ENCODE measurements at regions not wholly inside any gene's neighbourhood (a gene's known extent, or its start where the extent isn't known, plus 50 kb on each side); places are given as distances from the start of the nearest gene placed in this dataset.
"Not testable (repeated sequence)": the region's sequence is repeated elsewhere in the genome, so short reads cannot be mapped to it uniquely, and the experiment has no call there.

DNA sequence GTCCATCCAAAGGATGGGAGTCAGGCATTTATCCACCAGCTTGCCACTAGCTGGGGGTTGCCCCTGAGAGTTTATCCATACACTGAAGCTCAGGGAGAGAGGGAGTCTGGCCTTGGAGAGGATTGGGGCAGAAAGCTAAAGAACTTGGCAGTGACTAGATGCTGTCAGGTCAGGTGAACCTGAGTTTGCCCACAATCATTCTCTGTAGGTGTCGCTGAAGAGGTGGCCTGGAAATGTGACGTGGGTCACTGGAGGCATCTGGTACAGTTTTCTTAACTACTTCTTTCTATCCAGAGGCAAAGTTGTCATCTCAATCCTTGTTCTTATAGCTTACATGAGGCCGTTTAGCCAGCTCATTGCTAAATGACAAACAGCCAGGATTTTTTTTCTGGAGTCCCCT lies 298.0 kb upstream of the CTNNB1 start:
- no peak for DNase-seq (ENCODE audit: low spot score)

DNA sequence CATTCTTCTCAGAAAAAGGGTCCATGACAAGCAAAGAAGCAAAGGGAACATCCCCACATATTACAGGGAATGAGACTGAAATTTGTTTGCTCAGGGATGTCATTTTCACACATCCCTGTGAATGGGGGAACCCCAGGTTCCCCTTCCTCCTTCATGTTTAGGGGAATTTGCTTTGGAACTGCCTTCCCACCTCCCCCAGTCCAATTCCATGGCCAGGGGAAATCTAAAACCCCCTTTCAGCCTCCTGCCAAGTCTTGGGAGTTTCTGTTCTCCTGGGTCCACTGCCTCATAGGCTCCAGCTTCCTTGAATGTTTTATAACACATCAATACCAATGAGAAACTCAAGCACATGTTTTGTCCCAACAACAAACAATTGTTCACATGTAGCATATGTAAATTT lies 297.5 kb upstream of the CTNNB1 start:
- no peak for DNase-seq (ENCODE audit: low spot score)

DNA sequence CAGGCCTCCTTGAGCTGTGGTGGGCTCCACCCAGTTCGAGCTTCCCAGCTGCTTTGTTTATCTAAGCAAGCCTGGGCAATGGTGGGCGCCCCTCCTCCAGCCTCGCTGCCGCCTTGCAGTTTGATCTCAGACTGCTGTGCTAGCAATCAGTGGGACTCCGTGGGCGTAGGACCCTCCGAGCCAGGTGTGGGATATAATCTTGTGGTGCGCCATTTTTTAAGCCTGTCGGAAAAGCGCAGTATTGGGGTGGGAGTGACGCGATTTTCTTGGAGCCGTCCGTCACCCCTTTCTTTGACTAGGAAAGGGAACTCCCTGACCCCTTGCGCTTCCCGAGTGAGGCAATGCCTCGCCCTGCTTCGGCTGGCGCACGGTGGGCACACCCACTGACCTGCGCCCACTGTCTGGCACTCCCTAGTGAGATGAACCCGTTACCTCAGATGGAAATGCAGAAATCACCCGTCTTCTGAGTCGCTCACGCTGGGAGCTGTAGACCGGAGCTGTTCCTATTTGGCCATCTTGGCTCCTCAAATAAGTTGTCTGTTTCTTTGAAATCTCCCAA lies 291.3 kb upstream of the CTNNB1 start:
- DNase-seq (ENCODE audit: low spot score), result peak; percentile 28

DNA sequence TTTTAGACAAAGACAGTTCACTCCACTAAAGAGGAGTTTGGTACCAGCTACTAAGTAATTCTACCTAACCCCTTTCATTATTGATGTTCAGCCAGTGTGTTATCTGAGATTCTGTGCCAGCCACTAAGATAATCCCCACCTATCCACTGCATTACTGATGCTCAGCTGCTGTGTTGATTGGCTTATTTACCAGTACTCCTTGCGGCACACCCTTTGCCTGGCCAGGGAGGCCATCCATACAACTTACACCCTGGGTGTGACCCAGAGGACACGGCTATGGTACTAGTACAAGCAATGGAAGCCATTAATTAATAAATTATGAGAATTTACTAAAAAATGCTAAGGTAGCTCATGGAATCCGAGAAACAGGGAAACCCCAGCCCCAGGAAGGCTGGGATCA lies 290.7 kb upstream of the CTNNB1 start:
- no peak for DNase-seq (ENCODE audit: low spot score)

DNA sequence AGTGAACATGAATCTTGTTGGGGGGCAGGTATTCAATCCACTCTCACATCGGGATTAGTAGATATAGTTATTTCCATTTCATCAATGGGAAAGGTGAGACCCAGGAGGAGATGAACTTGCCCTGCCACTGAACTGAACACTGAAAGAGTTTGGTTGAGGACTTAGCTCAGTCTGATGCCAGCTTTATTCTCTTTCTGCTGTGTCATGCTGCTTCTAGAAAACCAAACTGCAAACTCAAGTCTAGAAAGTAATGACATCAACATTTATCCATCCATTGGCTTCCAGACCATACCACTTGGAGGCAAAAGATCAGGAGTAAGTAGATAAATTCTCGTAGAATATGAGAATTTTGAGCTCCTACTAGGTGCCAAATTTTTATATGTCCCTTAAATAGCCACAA lies 288.0 kb upstream of the CTNNB1 start:
- no peak for DNase-seq (ENCODE audit: low spot score)

DNA sequence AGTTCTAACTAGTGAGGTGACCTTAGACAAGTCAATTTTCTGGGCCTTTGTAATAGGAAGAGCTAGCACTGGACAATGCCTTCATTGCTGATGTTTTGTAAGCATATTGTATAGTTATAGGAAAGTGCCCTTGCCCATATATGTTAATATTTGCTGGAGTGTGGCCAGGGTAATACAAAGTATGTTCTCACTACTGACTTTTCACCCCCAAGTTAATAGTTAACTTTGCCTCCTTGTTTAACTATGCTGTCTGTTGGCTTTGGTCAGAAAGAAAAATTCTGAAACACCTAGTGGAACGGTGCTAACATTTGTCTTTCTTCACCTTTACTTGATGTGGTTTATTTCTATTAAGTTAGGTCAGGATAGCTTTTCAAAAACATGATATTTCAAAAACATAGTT lies 287.4 kb upstream of the CTNNB1 start:
- no peak for DNase-seq (ENCODE audit: low spot score)

DNA sequence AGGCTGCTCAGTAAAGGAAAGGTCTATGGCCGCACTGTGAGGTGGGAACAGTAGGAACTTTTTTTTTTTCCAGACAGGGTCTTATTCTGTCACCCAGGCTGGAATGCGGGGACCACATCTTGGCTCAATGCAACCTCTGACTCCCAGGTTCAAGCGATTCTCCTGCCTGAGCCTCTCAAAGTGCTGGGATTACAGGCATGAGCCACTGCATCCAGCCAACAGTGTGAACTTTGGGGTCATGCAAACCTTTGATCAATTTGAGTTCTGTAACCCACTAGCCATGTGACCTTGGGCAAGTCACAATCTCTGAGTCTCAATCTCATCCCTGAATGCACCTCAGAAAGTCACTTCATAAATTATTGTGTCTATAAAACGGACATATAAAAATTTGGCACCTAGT lies 286.8 kb upstream of the CTNNB1 start:
- DNase-seq (ENCODE audit: low spot score), result peak; percentile 18

DNA sequence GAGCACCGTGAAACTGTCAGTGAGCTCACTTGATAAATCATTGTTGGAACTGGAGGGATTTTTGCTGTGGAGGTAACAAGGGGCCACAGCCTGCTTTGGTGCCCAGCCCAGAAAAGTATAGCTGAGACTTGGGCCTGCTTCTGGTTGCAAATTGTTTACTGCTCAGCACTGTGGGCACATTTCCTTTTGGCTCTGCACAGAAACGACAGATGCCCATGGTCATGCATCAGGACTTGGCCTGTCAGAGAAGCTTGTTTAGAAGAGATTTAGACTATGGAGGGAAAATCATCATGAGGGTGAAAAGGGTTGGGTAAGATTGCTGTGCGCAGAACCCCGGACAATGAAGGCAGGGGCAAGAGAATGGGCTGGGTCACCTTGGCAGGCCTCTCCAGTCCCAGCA lies 286.1 kb upstream of the CTNNB1 start:
- DNase-seq (ENCODE audit: low spot score), result no peak

DNA sequence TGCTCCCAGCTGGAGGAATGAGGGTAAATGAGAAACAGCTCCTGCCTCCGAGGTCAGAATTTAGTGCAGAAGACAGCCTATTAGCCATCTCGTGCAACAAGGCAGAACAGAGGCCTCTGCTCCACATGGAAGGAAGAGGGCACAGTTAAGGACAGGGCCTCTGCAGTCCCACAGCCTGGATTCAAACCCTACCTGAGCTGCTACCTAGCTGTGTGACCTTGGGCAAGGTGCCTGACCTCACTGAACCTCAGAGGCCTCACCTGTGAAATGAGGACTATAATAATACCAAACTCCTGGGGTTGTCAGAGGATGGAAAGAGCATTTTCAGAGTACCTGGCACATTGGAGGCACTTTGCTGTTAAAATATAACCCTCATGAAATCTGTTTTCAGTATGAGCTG lies 285.7 kb upstream of the CTNNB1 start:
- DNase-seq (ENCODE audit: low spot score), result no peak

DNA sequence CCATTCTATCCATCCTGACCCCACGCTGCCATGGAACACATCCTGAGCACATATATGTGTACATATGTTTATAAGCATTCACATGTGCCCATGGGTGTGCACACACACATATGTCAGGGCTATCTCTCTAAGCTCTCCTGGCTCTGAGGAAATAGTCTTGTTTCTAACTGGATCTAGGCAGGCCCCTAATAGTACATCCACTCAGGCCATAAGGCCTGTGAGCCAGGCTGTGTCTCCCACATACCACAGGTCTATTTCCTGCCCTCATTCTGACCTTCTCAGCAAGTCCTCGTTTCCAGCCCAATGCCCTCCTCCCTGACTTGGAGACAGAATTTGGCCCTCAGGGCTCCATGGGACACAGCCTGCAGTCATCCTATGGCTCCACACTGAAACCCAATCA lies 284.8 kb upstream of the CTNNB1 start:
- DNase-seq (ENCODE audit: low spot score), result no peak

DNA sequence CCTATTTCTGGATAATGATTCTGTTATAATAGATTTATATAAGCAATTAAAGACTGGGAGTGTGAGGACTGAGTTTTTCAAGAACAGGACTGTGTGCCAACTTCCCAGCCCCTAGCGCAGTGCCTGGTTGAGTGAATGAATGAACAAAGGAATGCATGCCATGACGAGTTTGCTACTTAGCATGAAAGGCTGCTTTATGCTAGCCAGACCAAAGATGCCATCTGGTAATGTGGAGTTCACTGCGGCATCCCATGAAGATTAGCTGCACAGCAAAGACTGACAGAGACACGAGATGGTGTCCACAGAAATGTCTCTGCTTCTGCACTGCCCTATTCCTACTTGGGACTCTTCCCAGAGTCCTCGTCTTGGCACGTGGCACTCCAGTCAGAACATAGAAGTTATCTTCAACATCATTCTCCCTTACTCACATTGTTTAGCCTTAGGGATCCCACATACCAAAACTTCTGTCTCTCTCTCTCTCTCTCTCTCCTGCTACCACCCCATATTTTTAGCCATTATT lies 283.9 kb upstream of the CTNNB1 start:
- DNase-seq (ENCODE audit: low spot score), result no peak

DNA sequence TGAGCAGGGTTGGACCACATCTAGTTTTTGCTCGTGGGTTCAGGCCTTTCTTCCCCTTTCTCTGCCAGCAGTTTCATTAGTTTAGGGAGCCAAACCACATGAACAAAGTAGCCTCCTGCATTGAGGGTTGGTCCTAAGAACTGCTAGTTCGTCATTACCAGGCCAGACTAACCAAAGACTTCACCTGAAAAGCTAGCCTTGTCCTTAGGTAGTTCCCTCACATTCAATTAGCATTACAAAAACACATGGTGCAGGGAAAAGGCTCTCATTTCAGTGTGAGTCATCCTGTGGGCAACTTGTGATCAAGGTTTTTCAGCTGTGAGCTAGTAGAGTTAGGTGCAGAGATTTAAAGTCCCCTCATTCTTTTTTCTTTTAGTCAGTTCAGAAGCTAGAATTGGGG lies 279.3 kb upstream of the CTNNB1 start:
- DNase-seq (ENCODE audit: low spot score), result no peak

DNA sequence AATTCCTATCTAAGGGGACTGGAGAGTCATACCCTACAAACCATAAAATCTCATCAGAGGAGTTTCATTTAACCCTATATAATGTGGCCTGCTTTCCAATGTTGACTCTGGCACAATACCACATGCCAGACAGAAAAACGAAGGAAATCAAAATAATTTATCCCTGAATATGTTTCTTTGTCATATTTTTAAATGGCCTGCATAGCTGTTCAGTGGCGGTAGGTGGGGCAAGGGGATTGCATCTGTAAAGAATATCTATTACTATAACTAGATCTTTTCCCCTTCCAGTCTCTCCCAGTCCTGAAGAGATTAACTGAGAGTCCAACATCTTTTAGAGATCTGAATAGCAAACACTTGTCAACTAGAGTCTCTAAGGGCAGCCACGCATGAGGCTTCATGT lies 278.1 kb upstream of the CTNNB1 start:
- DNase-seq (ENCODE audit: low spot score), result no peak

DNA sequence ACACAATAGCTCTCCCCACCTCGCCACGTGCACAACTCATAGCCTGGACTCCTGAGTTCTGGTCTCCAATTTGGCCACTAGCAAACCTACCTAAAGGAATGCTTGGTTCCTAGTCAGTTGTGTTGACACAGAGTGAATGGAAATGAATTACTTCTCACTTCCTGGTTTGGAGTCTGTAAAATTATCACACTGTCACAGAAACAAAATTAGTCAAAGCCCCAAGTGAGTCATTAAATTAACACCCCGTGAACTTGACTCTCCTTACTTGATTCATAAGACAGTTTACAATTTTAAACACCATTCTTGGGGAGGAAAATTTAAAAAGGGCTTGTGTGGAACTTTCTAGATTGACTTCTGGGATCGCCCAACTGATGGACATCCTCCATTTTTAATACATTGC lies 276.2 kb upstream of the CTNNB1 start:
- no peak for DNase-seq (ENCODE audit: low spot score)

DNA sequence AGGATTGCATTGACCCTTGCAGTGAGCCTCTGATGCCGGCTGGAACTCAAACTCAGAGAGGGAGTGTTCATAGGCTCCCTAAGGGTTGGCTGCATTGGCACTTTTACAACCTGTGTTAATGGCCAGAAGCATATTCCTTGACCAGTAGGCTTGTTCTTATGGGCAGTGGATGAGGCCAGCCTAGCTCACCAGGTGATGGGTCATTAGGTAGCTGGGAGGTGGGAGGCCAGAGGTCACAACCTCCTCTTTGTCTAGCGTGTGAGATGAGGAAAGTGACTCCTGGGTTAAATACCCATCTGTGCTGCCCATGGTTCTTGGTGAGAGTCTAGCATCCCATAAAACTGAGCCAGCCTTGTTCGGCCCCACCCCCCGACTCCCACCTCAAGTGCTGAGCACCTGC lies 275.7 kb upstream of the CTNNB1 start:
- no peak for DNase-seq (ENCODE audit: low spot score)

DNA sequence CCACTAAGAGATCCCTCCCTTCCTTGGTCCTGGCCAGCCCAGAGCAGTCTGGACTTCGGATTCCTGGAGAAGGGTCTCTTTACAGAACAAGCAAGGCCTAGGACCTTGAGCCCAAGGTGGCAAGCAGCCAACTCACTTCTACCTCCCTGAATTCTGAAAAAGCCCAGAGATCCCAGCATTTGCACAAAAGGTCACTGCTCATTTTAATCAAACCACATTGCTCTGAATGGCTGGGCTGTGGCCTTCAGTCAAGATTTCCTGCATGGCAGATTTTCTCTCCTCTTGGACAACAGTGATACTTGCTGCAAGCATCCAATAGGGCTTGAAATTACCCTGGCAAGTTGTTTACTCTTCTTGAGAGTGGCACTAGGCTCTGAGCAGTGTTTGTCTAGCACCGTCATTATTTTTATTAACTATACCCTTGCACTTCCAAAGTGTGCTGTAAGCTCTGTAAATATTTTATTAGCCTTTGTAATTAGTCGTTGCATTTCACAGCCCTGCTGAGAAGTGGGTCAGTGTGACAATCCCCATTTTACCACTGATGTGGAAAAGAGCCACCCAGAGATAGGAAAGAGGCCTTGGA lies 274.7 kb upstream of the CTNNB1 start:
- DNase-seq (ENCODE audit: low spot score), result no peak

DNA sequence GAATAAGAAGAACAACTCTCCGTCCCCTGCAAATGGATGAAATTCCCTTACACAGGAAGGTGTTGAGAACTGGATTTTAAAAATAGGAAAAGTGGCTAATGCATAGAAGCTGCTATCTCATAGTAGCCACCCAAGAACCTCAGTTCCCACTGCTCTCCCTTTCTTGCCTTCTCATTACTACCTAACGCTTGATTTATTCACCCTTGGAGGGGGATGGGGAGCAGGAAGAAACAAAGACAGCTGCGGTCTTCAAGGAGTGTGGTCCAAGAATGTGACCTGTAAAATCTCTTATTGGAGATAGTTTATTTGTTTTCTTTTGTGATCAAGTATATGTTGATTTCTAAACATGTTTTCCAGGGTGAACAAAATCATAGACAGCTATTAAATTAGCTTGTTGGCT lies 274.1 kb upstream of the CTNNB1 start:
- no peak for DNase-seq (ENCODE audit: low spot score)

DNA sequence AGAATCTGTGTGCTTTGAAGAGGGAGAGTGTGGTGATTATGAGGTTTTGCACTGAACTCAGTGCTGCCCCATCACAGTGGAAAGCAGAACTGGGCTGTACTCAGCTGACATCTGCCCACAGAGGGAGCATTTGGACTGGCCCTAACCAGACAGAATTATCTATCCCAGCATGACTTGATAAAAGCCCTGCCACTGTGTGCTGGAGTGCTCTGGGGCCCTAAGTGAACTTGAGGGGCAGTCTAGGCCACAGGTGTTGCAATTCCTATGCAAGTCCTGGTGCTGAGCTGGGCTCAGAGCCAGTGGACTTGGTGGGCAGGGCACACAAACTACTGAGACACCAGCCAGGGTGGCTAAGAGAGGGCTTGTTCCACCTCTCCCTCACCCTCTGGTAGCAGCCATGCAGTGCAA lies 269.2 kb upstream of the CTNNB1 start:
- no peak for DNase-seq (ENCODE audit: low spot score)

DNA sequence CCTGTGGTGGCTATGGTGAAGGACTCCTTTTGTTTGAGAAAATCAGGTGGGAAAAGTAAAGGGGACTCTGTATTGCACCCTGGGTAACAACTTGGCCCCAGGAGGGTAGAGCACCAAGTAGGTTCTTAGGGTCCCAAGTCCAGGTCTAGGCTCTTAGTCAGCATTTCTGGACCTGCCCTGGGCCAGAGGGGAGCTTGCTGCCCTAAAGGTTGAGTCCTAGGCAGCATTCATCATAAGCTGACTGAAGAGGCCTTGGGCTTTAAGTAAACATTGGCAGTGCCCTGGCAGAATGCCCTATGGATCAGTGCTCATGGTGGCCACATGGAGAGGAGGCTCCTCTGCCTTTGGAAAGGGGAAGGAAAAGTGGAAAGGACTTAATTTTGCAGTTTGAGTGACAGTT lies 268.5 kb upstream of the CTNNB1 start:
- DNase-seq (ENCODE audit: low spot score), result no peak

DNA sequence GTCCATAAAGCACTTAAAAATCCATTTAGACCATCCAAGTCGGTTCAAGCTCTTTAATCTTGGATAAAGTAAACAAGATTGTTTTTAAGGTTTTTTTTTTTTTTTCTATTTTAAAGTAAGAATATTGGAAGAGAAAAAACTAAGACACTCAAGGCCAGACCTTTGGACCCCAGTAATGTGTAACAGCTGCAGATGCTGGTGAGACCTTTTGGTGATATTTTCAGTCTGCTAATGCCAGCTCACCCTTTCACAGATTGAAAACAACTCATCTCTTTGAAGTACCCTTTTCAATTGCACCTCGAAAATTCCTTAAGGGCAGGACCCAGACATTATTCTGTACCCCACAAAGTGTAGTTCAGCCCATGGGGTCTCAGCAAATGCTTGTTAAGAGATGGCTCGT lies 260.7 kb upstream of the CTNNB1 start:
- DNase-seq (ENCODE audit: low spot score), result no peak

DNA sequence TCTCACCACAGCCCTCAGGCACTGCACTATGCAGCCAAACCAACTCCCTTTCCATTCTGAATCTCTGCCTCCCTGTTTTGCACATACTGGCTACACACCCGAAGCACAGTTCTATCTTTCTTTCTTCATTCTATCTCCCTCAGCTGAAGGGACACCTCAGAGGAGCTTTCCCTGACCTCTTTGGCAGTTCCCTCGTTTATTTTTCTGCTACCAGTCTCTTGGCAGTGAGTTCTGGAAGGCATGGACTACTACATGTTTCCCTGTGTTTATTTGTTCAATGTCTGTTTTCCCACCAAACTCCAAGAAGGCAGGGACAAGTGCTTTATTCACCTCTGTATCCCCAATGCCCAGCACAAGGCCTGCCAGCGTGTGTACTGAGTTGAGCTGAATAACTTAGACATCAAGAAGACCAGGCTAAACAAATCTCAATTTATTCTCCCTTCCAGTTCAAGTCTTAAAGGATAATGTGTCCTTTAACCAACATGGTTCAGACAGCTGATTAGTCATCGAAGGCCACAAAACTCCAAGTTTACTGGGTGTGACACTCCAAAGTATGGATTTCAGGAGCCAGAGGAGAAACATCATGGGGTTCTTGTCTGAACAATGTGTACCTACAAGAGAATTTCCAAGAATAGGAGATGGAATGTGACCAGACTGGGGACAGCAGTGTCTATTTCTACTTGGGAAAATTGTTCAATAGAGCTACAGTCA lies 260.1 kb upstream of the CTNNB1 start:
- no peak for DNase-seq (ENCODE audit: low spot score)

DNA sequence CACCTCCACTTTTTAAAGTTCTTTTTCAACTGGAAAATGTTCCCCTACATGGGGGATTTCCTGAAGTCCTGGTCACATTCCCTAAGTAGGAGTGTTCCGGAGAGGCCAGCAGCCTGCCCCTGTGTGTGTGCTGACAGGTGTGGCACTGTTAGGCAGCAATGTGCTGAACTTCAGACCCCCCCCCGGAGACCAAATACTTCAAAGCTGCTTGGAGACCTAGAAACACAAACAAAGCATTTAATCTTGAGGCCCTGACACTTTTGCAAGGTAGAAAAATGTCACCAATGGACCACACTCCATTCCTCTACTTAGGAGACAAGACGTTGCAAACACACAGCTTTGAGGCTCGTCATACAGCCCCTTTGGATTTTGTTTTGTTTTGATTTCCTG lies 259.6 kb upstream of the CTNNB1 start:
- no peak for DNase-seq (ENCODE audit: low spot score)

DNA sequence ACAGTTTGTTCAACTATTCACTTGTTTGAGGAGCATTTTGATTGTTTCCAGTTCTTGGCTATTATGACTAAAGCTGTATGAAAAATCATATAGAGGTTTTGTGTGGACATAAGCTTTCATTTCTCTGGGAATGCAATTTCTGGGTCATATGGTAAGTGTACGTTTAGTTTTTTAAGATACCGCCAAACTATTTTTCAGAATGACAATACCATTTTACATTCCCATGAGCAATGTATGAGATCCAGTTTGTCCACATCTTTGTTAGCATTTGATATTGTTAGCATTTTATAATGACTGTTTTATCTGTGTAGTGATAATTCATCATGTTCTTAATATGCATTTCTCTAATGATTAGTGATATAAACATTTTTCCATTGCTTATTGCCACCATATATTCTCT lies 258.7 kb upstream of the CTNNB1 start:
- no peak for DNase-seq (ENCODE audit: low spot score)

DNA sequence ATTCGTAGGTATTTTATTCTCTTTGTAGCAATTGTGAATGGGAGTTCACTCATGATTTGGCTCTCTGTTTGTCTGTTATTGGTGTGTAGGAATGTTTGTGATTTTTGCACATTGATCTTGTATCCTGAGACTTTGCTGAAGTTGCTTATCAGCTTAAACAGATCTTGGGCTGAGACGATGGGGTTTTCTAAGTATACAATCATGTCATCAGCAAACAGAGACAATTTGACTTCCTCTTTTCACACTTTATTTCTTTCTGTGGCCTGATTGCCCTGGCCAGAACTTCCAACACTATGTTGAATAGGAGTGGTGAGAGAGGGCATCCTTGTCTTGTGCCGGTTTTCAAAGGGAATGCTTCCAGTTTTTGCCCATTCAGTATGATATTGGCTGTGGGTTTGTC lies 252.3 kb upstream of the CTNNB1 start:
- DNase-seq (ENCODE audit: low spot score), result not testable (repeated sequence)
